DOHH2 (cell line): ENCODE measurements at regions not wholly inside any gene's neighbourhood (a gene's known extent, or its start where the extent isn't known, plus 50 kb on each side); places are given as distances from the start of the nearest gene placed in this dataset.

Source experiments
- H3F3A ChIP-seq: fragments of 200-600 bp; sonication (generic), shearing (Covaris generic); 2 replicates; pipeline ENCODE4 v1.6.0; 2016; ENCODE audit warnings: antibody characterized with exemption, mild to moderate bottlenecking; ENCODE audit not compliant: control insufficient read depth, insufficient read depth
- H3K27ac ChIP-seq: fragments of 200-600 bp; sonication (generic); 2 replicates; pipeline ENCODE4 v1.5.1; 2014; ENCODE audit warnings: low read depth, mild to moderate bottlenecking, low read length, moderate library complexity
- H3K27me3 ChIP-seq: fragments of 200-600 bp; sonication (generic); 2 replicates; pipeline ENCODE4 v1.6.1; 2014; ENCODE audit warnings: mild to moderate bottlenecking, low read length, mixed read lengths; ENCODE audit not compliant: control insufficient read depth
- H3K36me3 ChIP-seq: fragments of 200-600 bp; sonication (generic); 2 replicates; pipeline ENCODE4 v1.6.1; 2014; ENCODE audit warnings: mild to moderate bottlenecking, low read length, moderate library complexity, mixed read lengths; ENCODE audit not compliant: control insufficient read depth
- H3K4me1 ChIP-seq: fragments of 200-600 bp; sonication (generic); 2 replicates; pipeline ENCODE4 v1.6.1; 2014; ENCODE audit warnings: mild to moderate bottlenecking, low read length, mixed read lengths; ENCODE audit not compliant: control insufficient read depth
- H3K4me2 ChIP-seq: fragments of 200-600 bp; sonication (generic); 2 replicates; pipeline ENCODE4 v1.6.0; 2014; ENCODE audit warnings: mild to moderate bottlenecking, low read length, moderate library complexity
- H3K4me3 ChIP-seq: fragments of 200-600 bp; sonication (generic); 2 replicates; pipeline ENCODE4 v1.5.1; 2014; ENCODE audit warnings: mild to moderate bottlenecking, low read length, mixed read lengths
- H3K79me2 ChIP-seq: fragments of 200-600 bp; sonication (generic); 2 replicates; pipeline ENCODE4 v1.6.1; 2014; ENCODE audit warnings: mild to moderate bottlenecking, low read length, mixed read lengths; ENCODE audit not compliant: control insufficient read depth
- H3K9me2 ChIP-seq: fragments of 200-600 bp; sonication (generic); replicated peaks from 2 replicates; pipeline ENCODE4 v1.6.1; 2014; ENCODE audit warnings: mild to moderate bottlenecking, low read length, mixed read lengths; ENCODE audit not compliant: control insufficient read depth
- H3K9me3 ChIP-seq: fragments of 200-600 bp; sonication (generic); 2 replicates; pipeline ENCODE4 v1.6.1; 2014; ENCODE audit warnings: antibody characterized with exemption, low read length, mixed read lengths; ENCODE audit not compliant: control insufficient read depth, insufficient read depth
- H4K20me1 ChIP-seq: fragments of 200-600 bp; sonication (generic); 2 replicates; pipeline ENCODE4 v1.6.0; 2014; ENCODE audit warnings: low read depth, mild to moderate bottlenecking, antibody characterized with exemption, low read length, moderate library complexity; ENCODE audit not compliant: control insufficient read depth, insufficient read depth
- EZH2phosphoT487 ChIP-seq: fragments of 200-600 bp; sonication (generic); IDR thresholded peaks from 2 replicates; pipeline ENCODE4 v1.6.1; 2017; ENCODE audit warnings: borderline replicate concordance, mild to moderate bottlenecking, antibody characterized with exemption, low read length, moderate library complexity, mixed read lengths
- TF ChIP-seq, protein P1 (sequence below): fragments of 200-600 bp; sonication (generic); IDR thresholded peaks from one replicate; pipeline ENCODE4 v1.5.1; 2014; ENCODE audit warnings: antibody characterized with exemption, mild to moderate bottlenecking, low read depth, low read length; ENCODE audit not compliant: poor library complexity, severe bottlenecking

DNA sequence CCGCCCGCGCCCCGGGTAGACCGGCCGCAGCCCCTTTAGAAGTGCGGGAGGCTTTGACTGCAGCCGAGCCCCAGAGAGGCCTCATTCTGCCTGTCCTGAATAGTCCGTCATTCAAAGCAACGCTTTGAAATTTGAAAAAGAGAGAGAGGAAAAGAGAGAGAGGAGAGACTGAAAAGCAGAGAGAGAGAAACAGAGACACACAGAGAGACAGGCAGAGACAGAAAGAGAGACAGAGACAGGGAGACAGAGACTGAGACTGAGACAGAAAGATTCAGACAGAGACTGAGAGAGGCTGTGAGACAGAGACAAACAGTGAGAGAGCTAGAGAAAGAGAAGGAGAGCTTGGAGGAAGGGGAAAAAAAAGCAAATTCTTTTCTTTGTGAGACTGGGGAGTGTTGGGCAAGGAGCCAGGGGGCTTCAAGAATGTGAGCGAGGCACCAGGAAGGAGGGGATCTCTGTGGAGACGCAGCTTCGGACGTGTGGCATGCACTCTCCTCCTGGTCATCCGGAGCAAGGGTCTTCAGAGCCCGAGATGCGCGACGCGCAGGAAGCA is 73.1 kb downstream of the MYCN start:
- no peak for TF ChIP-seq EZH2phosphoT487
- TF ChIP-seq, protein P1, sequence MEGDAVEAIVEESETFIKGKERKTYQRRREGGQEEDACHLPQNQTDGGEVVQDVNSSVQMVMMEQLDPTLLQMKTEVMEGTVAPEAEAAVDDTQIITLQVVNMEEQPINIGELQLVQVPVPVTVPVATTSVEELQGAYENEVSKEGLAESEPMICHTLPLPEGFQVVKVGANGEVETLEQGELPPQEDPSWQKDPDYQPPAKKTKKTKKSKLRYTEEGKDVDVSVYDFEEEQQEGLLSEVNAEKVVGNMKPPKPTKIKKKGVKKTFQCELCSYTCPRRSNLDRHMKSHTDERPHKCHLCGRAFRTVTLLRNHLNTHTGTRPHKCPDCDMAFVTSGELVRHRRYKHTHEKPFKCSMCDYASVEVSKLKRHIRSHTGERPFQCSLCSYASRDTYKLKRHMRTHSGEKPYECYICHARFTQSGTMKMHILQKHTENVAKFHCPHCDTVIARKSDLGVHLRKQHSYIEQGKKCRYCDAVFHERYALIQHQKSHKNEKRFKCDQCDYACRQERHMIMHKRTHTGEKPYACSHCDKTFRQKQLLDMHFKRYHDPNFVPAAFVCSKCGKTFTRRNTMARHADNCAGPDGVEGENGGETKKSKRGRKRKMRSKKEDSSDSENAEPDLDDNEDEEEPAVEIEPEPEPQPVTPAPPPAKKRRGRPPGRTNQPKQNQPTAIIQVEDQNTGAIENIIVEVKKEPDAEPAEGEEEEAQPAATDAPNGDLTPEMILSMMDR, result no peak
- Histone ChIP-seq H3K4me3 (no peak overlapping the region), H3K27ac (no peak overlapping the region), H3K27me3 (no peaks in the 10 kb centered on the region), H4K20me1 (no peaks in the 10 kb centered on the region), H3K4me1 (no peaks in the 10 kb centered on the region), H3F3A (no peaks in the 10 kb centered on the region), H3K9me2 (no peaks in the 10 kb centered on the region), H3K36me3 (no peaks in the 10 kb centered on the region), H3K9me3 (no peaks in the 10 kb centered on the region), H3K79me2 (no peaks in the 10 kb centered on the region), H3K4me2 (no peak overlapping the region)

DNA sequence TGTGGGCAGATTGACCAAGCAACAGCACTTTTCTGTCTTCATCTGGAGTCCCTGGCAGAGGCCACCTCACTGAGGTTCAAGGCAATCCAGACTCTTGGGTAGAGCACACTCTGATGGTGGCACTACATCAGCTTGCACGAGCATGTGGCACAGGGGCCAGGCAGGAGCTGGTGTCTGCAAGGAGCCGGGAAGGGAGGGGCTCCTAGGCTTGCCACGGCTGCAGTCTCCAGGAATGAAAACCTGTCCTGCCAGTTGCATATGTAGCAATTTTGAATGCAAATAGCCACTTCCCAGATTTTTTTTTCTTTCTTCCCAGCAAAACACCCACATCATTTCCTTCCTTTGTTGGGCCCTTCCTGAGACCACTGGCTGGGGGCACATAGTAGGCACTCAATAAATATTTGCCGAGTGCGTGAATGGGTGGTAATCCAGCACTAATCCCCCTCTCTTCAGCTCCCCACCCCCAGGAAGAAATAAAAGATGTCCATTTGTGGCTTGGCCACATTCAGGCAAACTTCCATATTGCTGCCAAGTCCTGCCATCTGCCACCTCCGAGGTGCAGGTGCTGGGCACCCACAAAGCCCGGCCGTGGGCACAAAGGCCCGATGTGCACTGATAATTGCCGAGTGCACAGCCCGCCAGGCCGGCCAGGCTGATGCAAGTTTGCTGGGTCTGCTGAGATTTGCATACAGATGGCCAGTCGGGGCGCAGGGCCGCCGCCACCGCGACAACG is 72.4 kb downstream of the MYCN start:
- H3K4me3 ChIP-seq, result no peak overlapping the region
- H3K36me3 ChIP-seq, result no peaks in the 10 kb centered on the region
- no peaks in the 10 kb centered on the region for H3K4me1 ChIP-seq
- H3K79me2 ChIP-seq, result no peaks in the 10 kb centered on the region
- H3K27ac ChIP-seq, result no peak overlapping the region
- H4K20me1 ChIP-seq, result no peaks in the 10 kb centered on the region
- no peak overlapping the region for H3K4me2 ChIP-seq
- TF ChIP-seq, protein P1, result no peak
- no peak for TF ChIP-seq EZH2phosphoT487
- no peaks in the 10 kb centered on the region for H3K9me3 ChIP-seq
- H3K27me3 ChIP-seq, result no peaks in the 10 kb centered on the region
- H3K9me2 ChIP-seq, result no peaks in the 10 kb centered on the region
- no peaks in the 10 kb centered on the region for H3F3A ChIP-seq

DNA sequence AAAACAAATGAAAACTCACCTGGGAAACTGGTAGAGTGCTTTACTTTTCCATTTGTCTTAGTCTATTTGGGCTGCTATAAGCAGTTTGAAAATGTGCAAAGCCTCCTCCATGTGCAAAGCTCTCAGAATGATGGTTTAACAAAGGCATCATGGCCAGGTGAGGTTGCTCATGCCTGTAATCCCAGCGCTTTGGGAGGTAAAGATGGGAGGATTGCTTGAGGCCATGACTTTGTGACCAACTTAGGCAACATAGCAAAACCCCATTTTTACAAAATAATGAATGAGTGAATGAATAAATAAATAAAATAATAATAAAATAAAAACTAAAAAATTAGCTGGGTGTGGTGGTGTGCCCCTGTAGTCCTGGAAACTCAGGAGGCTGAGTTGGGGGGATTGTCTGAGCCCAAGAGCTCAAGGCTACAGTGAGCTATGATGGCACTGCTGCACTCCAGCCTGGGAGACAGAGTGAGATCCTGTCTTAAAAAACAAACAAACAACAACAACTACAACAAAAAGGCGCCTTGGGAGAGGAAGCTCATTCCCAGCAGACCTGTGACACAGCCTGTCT is 71.8 kb downstream of the MYCN start:
- Histone ChIP-seq H3K4me3 (no peak overlapping the region), H3K27ac (no peak overlapping the region), H4K20me1 (no peaks in the 10 kb centered on the region), H3K4me2 (no peak overlapping the region), H3K36me3 (no peaks in the 10 kb centered on the region), H3K79me2 (no peaks in the 10 kb centered on the region), H3F3A (no peaks in the 10 kb centered on the region), H3K9me2 (no peaks in the 10 kb centered on the region), H3K4me1 (no peaks in the 10 kb centered on the region), H3K9me3 (no peaks in the 10 kb centered on the region), H3K27me3 (no peaks in the 10 kb centered on the region)
- no peak for TF ChIP-seq EZH2phosphoT487
- TF ChIP-seq, protein P1, result no peak
